HG03565 (cell line): ENCODE measurements at regions not wholly inside any gene's neighbourhood (a gene's known extent, or its start where the extent isn't known, plus 50 kb on each side); places are given as distances from the start of the nearest gene placed in this dataset.
"Not testable (repeated sequence)": the region's sequence is repeated elsewhere in the genome, so short reads cannot be mapped to it uniquely, and the experiment has no call there.

ENCODE experiments used
- ATAC-seq: cut with Tn5 transposase; IDR thresholded peaks from one replicate; pipeline ENCODE4 v1.9.1; 2021; ENCODE audit warnings: mild to moderate bottlenecking, moderate library complexity; ENCODE audit not compliant: unreplicated experiment

- no peak for ATAC-seq
Observed at GRCh38 chr6:80789912-80790570, 683.6 kb downstream of the BCKDHB start.

- ATAC-seq, result not testable (repeated sequence)
Observed at GRCh38 chr6:80783271-80783670, 676.8 kb downstream of the BCKDHB start.

GRCh38 chr6:80771941-80772340 is 665.5 kb downstream of the BCKDHB start:
- no peak for ATAC-seq

- ATAC-seq, result no peak
Observed at GRCh38 chr6:80769106-80769505, 662.6 kb downstream of the BCKDHB start.

GRCh38 chr6:80767808-80768207 is 661.3 kb downstream of the BCKDHB start:
- no peak for ATAC-seq

GRCh38 chr6:80744213-80744612 is 637.7 kb downstream of the BCKDHB start:
- no peak for ATAC-seq

- ATAC-seq, result no peak
Observed at GRCh38 chr6:80742481-80742880, 636.0 kb downstream of the BCKDHB start.

GRCh38 chr6:80733641-80734040 is 627.2 kb downstream of the BCKDHB start:
- no peak for ATAC-seq

GRCh38 chr6:80728830-80729229 is 622.4 kb downstream of the BCKDHB start:
- no peak for ATAC-seq

GRCh38 chr6:80728101-80728750 is 621.8 kb downstream of the BCKDHB start:
- no peak for ATAC-seq

GRCh38 chr6:80725156-80725930 is 618.9 kb downstream of the BCKDHB start:
- ATAC-seq, result no peak

- ATAC-seq, result no peak
Observed at GRCh38 chr6:80720824-80721223, 614.4 kb downstream of the BCKDHB start.

- ATAC-seq, result no peak
Observed at GRCh38 chr6:80714513-80714912, 608.0 kb downstream of the BCKDHB start.

- no peak for ATAC-seq
Observed at GRCh38 chr6:80698459-80698858, 592.0 kb downstream of the BCKDHB start.

GRCh38 chr6:80696268-80696667 is 589.8 kb downstream of the BCKDHB start:
- ATAC-seq, result no peak

GRCh38 chr6:80690551-80691131 is 584.2 kb downstream of the BCKDHB start:
- ATAC-seq, result no peak

GRCh38 chr6:80689716-80690395 is 583.4 kb downstream of the BCKDHB start:
- ATAC-seq, result no peak

GRCh38 chr6:80679992-80680391 is 573.5 kb downstream of the BCKDHB start:
- no peak for ATAC-seq

- no peak for ATAC-seq
Observed at GRCh38 chr6:80676386-80676785, 569.9 kb downstream of the BCKDHB start.

- ATAC-seq, result no peak
Observed at GRCh38 chr6:80674669-80675068, 568.2 kb downstream of the BCKDHB start.

GRCh38 chr6:80673367-80673766 is 566.9 kb downstream of the BCKDHB start:
- no peak for ATAC-seq
